CD4-positive, alpha-beta T cell treated with Interleukin-17A for 4 hours (primary cell): ENCODE measurements at regions not wholly inside any gene's neighbourhood (a gene's known extent, or its start where the extent isn't known, plus 50 kb on each side); places are given as distances from the start of the nearest gene placed in this dataset.

Source experiments
- DNase-seq: peaks from one replicate; pipeline ENCODE4 v3.0.0-alpha.2; 2020; ENCODE audit warnings: mixed read lengths

DNA sequence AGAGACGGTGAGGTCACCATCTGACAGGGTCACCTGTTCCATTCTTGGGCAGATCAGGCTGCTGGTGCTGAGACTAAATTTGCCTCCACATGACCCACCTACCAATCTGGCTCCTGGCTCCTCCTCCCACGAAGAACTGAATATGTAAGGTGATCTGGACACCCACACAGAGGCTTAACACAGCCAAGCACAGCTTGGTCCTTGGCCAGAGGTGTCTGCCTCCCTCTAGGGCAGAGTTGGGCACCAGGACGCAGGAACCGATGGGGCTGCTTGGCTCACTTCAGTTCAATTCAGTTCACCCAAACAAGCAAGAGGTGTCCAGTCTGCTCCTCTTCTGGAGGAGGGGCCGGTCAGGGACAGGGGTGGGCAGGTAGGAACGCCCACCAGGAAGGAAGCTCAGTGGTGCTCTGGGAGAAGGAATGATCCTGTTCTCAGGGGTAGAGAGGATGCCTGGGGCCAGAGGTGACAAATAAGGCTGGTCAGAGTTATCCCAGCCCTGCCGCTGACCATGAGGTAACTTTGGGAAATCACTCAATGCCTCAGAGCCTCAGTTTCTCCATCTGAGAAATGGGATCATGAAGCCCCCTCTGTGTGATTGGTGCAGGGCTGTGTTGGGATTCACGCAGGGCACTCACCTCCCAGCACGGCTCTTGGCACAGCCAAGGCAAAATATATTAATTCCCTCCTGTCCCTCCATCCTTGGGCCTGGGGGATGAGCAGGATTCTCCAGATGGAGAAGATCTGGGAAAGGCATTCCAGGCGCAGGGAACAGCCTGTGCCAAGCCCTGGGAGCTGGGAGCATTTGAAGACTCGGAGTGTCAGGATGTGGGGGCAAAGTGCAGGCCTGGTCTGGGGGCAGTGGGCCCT is 284.5 kb downstream of the PTPRU start:
- DNase-seq: no peak

GRCh38 chr1:29519788-29520110 is 283.4 kb downstream of the PTPRU start:
- no peak for DNase-seq

GRCh38 chr1:29519108-29519787 is 282.9 kb downstream of the PTPRU start:
- no peak for DNase-seq

DNA sequence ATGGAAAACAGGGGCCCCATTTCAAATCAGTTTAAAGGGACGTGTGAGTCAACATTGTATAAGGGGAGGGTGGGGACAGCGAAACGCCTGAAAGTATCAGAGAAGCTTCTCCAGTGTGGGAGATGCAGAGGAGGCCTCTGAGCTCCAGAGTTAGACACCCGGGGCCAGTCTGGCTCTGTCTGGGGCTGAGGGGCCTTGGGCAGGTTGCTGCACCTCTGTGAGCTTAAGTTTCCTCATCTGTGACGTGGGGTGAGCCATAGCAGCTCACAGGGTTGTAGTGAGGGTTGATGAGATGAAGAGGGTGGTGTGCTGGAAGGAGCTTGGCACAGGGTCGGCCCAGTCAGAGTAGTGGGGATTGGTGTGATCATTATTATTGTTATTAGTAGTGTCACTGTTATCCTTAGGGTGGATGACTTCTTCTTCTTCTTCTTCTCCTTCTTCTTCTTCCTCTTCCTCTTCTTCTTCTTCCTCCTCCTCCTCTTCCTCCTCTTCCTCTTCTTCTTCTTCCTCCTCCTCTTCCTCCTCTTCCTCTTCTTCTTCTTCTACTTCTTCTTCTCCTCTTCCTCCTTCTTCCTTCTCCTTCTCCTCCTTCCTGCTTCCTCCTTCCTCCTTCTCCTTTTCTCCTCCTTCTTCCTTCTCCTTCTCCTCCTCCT is 282.0 kb downstream of the PTPRU start:
- no peak for DNase-seq

- DNase-seq: no peak
Measured at GRCh38 chr1:29517251-29518086, 281.1 kb downstream of the PTPRU start.

DNA sequence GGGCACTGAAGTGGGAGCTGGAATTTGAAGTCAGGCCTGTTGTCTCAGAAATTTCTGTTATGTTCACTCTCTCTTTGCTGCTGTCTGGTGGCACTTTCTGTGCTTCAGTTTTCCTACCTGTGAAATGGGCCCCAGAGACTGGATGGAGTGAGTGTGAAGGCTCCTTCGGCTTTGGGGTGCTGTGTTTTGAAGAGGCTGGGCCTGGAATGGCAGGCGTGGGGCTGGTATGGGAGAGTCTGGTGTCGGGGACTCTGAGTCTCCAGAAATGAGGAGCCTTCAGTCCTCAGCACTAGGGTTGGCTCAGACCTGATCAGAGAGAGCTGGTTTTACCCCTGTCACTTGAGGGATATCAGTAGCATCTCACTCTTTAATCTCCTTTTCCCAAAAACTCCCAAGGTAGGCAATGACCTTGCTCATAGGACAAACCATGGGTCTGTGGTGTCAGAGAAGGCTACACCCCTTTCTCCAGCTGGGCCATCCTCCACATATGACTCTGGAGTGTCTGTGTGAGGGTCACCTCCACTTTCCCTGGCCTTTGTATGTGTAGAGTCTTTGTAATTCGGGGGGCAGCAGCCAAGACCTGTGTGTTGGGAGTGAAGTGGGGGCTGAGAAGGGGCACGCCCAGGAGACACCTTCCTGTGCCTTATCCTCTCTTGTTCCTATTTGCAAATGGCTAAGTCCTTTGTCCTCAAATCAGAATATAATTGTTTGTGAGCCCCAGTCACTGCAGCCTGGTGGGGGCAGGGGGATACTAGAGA is 279.9 kb downstream of the PTPRU start:
- no peak for DNase-seq

DNA sequence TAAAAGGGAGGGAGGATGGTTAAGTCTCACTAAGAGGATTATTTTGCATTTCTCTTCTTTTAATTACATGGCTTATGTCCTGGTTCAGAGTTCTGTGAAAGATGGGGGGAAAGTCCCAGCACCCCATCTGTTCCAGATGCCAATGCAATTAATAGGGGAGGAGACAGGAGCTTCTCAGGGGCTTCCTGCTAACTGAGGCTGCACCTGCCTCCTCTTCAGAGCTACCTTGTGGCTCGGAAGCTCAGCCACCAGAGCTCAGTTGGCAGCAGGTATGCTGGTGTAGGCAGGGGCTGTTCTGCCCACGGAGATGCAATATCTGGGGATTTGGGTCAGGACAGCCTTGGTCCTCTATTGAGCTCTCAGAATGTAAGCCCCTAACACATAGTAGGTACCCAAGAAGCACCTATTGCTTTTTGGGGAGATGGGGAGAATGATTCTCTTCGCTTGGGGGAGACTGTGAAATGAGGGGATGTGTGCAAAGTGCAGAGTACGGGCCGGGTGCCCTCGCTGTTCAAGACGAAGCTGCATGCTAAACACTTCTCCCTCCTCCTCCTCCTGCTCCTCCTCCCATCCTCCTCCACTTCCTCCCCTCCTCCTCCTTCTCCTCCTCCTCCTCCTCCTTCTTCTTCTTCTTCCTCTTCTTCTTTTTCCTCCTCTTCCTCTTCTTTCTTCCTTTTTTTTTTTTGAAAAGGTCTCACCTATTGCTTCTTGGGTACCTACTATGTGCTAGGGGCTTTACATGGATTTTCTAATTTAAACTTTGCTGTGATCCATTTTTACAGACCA is 279.0 kb downstream of the PTPRU start:
- no peak for DNase-seq

DNA sequence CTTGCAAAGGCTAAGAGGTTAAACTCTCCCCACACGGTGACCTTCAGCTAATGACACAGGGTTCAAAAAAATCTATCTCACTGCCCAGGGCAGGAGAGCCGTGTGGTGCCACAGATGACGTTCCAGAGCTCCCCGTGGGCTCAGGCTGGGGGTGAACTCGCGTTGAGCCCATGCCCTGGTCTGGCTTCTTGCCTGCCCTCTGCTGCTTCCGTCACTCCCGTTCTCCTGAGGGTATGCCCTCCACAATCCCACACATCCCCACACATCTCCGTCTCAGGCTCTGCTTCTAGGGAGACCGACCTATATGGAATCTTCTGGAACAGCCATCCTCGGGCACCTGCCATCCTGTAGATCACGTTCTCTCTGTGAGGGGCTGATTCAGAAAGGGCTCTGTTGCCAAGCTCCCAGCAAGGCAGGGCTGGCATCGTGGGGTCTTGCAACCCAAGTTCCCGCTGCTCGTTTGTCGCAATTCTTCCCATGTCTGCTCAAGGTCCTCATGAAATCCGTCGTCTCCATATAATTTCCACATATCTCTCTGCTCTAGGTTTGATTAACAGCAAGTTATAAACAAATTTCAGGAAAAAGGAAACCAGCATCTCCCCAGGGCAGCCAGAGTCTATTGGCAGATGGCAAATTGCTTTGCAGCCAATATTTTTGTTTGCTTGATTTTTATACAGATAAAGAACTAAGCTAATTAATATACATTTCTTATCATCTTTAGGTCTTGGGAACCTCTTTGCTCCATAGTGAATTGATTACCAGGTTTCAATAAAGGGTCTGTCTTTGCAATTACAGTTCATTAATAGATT is 278.2 kb downstream of the PTPRU start:
- no peak for DNase-seq

- no peak for DNase-seq
Measured at GRCh38 chr1:29513357-29513756, 277.0 kb downstream of the PTPRU start.

DNA sequence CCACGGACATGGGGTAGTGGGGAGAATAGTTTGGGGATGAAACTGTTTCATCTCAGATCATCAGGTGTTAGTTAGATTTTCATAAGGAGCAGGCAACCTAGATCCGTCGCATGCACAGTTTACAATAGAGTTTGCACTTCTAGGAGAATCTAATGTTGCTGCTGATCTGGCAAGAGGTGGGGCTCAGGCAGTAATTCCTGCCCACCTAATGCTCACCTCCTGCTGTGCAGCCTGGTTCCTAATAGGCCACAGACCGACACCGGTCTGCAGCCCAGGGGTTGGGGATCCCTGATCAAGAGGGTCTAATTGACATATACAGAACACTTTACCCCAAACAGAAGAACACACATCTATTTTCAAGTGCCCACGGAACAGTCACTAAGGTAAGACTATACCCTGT is 275.1 kb downstream of the PTPRU start:
- DNase-seq: no peak

GRCh38 chr1:29508458-29509107 is 272.3 kb downstream of the PTPRU start:
- no peak for DNase-seq

DNA sequence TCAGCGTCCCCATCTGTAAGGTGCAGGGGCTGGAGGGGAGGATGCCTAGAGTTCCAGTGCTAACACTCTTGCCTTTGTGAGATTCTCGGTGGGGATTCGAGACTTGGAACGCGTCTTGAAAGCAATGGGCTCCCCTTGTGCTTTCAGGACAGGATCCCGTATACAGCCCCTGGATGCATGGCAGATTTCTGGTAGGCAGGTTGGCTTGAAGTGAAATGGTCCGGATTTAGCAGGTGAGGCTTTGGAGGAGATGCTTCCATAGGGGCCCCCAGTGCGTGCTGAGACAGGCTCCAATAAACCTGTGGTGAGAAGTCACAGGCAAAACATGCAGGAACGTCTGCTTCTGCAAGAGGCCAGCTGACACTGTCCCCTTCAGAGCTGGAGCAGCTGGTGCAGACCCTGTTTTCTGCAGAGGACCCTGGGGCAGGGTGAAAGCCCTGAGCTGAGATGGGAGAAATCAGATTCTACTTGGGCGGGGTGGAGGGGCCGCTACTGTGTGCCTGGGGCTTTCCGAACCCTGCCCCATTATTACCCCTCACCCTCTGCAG is 270.4 kb downstream of the PTPRU start:
- no peak for DNase-seq

DNA sequence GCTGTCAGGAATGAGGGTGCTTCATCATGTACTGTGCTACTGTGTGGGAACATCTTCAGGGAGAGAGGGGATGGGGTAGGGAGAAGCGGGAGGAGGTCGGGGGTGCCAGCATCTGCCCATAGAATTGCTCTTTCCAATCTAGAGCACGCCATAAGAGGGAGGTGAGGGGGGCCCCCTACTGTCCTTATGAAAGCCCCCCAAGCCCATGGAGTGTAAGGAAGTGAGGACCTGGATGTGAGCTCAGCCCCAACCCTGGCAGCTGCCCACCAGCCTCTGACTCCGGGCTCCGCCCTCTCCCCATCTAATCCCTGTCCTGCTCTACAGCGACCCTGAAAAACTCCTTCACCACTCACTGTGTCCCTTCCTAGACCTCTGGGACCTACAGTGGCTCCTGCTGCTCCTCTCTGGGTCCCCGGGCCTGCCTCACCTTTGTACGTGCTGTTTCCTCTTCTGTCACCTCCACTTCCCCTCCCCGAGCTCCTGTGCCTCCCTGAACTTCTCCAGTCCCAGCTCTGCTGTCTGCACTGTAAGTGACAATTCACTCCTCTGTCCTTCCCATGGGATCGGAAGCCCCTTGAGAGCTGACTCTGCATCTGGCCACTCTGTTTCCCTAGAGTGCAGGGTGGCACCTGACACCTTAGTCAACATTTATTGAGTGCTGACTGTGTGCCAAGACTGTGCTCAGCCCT is 269.4 kb downstream of the PTPRU start:
- DNase-seq: no peak

DNA sequence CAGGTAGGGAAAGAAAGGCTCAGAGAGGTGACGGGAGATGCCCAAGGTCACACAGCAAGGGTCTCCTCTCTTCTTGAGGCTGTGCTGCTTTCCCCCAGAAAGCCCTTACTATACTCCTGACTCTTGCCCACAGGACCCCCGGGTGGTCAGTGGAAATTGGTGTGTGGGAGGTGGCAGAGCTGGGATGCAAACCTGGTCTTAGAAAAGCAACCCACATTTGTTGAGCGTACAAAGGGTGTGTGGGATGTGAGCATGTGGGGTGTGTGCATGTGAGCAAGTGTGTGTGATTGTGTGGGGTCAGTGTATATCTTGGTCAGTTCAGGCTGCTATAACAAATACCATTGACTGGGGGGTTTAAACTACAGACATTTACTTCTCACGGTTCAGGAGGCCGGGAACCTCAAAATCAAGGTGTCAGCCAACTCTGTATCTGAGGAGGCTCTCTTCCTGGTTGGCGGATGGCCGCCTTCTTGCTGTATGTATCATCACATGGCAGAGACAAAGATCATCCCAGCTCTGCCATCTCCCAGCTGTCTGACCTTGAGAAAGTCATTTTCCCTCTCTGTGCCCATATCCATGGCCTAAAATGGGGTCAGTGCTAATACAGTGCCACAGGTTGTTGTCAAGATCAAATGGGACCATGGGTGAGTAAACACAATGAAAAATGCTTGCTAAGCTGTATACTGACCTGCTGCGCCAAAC is 268.5 kb downstream of the PTPRU start:
- DNase-seq: no peak

DNA sequence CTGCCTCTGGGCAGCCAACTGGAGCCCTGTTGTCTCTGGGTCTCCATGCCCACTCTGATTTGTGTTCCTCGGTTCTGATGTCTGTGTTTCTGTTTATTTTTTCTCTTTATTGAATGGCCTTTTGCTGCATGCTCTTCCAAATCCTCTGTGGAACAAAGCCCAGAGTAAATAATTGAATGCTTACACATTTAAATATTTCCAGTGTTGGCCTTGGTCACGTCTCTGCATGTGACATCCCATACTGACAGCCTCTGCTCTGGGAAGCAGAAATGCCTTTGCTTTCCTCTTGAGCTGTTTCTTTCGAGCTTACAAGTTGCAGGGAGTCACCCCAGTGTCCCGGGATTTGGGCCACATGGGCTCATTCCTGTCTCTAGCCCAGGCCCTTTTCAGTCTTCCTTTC is 267.9 kb downstream of the PTPRU start:
- no peak for DNase-seq

DNA sequence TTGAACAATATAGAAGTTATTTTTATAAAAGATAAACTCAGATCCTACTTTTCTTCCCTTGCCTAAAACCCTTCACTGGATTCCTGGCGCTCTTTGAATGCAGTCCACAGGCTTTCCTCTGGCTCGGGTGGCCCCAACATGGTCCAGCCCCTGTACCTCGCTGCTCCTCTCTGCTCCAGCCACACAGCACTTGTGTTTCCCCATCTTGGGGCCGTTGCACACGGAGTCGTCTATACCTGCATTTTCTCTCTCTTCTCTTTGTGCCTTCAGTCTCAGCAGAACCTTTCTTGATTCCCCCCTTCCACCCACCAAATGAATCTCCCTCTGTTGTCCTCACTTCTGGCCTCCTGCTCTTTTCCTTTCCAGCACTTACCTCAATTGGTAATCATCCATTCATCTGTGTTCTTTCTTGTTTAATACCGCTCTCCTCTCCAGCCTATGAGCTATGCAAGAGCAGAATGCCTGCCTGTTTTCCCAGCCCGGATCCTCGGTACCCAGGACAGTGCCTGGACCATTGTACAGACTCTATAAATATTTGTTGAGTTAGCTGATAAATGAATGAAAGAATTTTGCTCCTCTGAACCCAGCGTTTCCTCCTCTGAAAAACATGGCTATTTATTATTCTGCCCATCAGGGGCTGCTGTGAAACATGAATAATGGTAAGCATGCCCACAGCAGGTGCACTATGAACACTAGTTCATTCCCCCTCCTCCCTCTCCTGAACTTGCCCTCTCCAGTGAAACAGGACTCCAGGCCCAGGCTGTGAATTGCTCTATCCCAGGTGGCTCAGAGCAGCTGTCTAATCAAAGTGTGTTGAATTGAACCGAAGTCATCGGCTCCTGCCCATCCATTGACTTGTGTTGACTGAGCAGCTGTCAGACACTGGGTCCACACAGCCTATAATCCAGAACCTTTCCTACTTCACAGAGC is 266.9 kb downstream of the PTPRU start:
- DNase-seq: no peak

DNA sequence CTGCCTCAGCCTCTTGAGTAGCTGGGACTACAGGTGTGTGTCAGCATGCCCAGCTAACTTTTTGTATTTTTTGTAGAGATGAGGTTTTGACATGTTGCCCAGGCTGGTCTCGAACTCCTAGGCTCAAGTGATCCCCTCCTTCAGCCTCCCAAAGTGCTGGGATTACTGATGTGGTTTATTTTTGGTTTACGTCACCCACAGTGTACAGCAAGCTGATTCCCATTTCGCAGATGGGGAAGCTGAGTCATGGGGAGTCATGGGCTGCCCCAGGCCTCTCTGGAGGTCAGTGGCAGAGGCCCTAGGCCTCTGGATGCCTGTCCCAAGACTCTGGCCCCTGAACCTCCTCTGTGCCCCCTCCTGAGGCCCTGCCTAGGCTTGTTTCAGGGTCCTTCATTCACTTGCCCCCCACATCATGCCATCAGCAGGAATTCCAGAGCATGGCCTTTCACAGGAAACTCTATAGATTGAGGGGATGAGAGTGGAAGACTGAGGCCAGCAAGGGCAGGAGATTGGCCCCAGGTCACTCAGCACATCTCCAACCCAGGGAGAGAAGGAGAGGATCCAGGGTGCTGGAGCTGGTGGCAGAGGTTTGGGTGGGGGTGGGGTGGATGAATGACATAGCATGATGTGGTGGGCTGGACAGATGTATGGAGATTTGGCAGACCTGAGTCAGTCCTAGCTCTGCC is 266.0 kb downstream of the PTPRU start:
- no peak for DNase-seq
